ENCODE measurements at regions not wholly inside any gene's neighbourhood (a gene's known extent, or its start where the extent isn't known, plus 50 kb on each side); places are given as distances from the start of the nearest gene placed in this dataset.

DNA sequence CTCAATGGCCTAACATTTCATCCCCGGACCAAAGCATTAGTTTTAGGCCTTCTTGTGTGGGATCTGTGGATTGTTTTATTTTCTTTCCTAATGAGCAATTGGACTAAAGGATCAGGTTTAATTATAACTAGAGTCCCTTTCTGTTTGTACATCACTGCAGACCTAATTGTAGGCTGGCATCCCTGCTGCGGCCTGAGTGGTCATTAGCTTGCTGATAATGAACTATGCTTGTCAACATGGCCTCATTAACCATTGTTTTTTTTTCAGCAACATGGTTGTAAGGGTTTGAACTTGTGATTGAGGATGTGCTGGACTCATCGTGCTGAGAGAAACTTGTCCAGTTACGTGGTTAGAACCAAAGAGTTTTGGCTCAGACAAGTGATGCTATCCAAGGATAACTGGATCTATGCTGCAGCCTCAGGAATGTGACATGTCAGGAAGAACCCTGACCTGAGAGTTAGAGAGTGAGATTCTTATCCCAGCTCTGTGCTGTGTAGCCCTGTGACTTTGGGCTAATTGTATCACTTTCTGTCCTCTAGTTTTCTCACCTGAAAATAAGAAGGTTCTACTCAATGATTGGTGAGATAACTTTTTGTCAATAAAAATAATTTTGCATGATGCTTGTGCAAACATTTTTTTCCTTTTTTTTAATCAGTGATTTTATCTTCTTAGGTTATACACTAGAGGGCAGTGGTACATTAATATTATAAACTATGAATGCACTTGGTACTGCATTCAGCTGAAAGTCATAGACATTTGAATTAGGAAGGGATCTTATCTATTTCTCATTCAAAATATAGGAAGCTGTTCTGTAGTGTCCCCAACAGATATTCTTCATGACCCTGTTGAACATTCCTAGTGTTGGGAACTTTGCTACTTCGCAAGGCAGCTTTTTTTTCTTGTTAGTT is 140.9 kb downstream of the RNF144B start:
- DNase-seq (ENCODE audit: low read depth) = no peak
- H3K4me3 ChIP-seq (ENCODE audit: low read depth, low read length) = no peak overlapping the region
- TF ChIP-seq, protein P1, sequence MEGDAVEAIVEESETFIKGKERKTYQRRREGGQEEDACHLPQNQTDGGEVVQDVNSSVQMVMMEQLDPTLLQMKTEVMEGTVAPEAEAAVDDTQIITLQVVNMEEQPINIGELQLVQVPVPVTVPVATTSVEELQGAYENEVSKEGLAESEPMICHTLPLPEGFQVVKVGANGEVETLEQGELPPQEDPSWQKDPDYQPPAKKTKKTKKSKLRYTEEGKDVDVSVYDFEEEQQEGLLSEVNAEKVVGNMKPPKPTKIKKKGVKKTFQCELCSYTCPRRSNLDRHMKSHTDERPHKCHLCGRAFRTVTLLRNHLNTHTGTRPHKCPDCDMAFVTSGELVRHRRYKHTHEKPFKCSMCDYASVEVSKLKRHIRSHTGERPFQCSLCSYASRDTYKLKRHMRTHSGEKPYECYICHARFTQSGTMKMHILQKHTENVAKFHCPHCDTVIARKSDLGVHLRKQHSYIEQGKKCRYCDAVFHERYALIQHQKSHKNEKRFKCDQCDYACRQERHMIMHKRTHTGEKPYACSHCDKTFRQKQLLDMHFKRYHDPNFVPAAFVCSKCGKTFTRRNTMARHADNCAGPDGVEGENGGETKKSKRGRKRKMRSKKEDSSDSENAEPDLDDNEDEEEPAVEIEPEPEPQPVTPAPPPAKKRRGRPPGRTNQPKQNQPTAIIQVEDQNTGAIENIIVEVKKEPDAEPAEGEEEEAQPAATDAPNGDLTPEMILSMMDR (IDR thresholded peaks at IDR 0.05; ENCODE audit: low read depth, low read length, missing control alignments) = peak; percentile 9

DNA sequence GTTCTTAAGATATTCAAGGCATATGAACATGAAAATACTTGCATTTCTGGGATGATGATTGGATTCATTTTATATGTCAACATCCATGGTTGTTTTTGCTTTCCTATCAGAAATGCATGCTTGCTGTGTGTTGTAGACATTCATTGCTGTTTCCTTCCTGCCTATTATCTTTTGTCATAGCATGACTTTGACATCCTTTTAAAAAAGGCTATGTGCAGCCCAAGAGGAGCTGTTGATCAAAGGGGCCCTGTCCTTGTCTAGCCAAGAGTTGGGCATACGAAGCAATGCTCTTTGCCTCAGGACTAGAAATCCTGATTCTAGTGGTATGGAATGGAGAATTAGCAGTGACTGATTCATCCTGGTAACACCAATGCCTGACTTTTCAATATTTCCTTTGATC is 143.1 kb downstream of the RNF144B start:
- no peak overlapping the region for H3K4me3 ChIP-seq (ENCODE audit: low read depth, low read length)
- no peak for DNase-seq (ENCODE audit: low read depth)
- TF ChIP-seq, protein P1 (IDR thresholded peaks at IDR 0.05; ENCODE audit: low read depth, low read length, missing control alignments) = no peak

DNA sequence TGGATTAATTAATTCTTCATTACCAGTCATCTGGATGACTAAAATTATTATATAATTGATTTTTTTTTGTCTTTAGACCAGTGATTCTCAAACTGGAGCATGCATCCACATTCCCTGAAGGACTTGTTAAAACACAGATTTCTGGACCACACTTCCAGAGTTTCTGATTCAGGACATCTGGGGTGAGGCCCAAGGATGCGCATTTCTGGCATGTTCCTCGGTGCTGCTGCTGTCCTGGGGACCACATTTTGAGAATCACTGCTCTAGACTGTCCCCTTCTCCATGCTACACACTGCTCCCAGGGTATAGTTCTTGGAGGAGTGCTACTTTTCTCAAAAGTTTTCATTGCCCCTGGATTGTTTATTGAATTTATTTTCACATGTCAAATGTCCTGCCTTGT is 145.0 kb downstream of the RNF144B start:
- H3K4me3 ChIP-seq (ENCODE audit: low read depth, low read length) = no peak overlapping the region
- TF ChIP-seq, protein P1 (IDR thresholded peaks at IDR 0.05; ENCODE audit: low read depth, low read length, missing control alignments) = no peak
- no peak for DNase-seq (ENCODE audit: low read depth)

DNA sequence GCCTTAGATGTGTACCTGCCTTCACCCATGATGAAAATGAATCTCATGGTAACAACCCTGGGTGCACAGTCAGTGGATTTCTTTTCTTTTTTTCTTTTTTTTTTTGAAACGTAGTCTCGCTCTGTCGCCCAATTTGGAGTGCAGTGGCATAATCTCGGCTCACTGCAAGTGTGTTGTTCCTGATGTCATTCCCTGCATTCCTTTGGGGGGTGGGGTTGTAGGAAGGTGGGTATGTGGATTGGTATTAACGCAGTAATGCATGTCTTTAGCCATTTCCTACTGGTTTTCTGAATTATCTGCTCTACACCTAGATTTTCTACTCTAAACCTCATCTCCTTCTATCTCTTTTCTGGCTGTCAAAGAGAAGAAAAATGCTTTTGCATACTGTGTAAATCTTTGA is 146.6 kb downstream of the RNF144B start:
- no peak for DNase-seq (ENCODE audit: low read depth)
- no peak overlapping the region for H3K4me3 ChIP-seq (ENCODE audit: low read depth, low read length)
- TF ChIP-seq, protein P1 (IDR thresholded peaks at IDR 0.05; ENCODE audit: low read depth, low read length, missing control alignments) = no peak

DNA sequence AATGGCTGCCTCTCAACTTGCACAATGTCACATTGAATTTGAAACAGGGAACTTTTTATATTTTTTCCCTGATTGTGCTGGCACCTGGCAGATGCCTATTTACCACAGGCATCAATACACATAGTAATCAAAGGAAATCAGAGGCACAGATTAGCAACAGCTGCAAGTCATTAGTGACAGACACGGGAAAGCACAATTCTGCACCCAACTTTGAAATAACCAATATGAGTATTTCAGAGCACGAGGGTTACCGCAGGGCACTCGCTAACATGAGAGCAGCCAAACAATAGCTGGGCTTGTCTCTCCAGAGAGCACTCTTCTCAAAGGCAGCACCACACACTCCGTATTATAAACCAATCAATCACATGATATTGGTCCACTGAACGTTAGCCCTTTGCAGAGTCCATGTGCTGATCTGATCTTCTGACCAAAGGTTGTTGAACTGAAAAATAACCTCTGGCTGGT is 149.5 kb downstream of the RNF144B start:
- no peak for DNase-seq (ENCODE audit: low read depth)
- no peak overlapping the region for H3K4me3 ChIP-seq (ENCODE audit: low read depth, low read length)

DNA sequence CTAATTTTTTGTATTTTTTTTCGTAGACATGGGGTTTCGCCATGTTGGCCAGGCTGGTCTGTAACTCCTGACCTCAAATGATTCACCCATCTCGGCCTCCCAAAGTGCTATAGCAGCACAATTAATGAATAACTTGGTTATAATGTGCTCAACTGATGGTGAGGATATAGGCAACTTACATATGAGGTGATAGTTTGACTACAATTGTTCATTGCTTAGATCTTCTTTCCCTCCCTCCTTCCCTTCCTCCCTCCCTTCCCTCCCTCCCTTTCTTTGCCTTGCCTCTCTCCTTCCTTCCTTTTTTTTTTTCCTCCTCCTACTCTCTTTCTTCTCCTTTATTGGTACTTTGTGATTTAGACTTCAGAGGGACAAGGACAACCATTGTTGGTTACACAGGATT is 151.2 kb downstream of the RNF144B start:
- DNase-seq (ENCODE audit: low read depth) = no peak
- TF ChIP-seq, protein P1 (IDR thresholded peaks at IDR 0.05; ENCODE audit: low read depth, low read length, missing control alignments) = no peak

More for the DNA sequence above, 149.5 kb downstream of the RNF144B start:
- TF ChIP-seq, protein P1 (IDR thresholded peaks at IDR 0.05; ENCODE audit: low read depth, low read length, missing control alignments) = no peak

More for the DNA sequence above, 151.2 kb downstream of the RNF144B start:
- H3K4me3 ChIP-seq (ENCODE audit: low read depth, low read length) = no peak overlapping the region

All from GM12864 (cell line).